GM19043 (cell line): ENCODE measurements at regions not wholly inside any gene's neighbourhood (a gene's known extent, or its start where the extent isn't known, plus 50 kb on each side); places are given as distances from the start of the nearest gene placed in this dataset.

ENCODE experiments used
- ATAC-seq: cut with Tn5 transposase; IDR thresholded peaks from one replicate; pipeline ENCODE4 v1.9.1; 2021; ENCODE audit warnings: low read depth; ENCODE audit not compliant: unreplicated experiment

- ATAC-seq, result no peak
Measured at GRCh38 chr2:60603533-60604190, 50.2 kb upstream of the BCL11A start.

- ATAC-seq, result no peak
Measured at GRCh38 chr2:60604486-60605064, 51.1 kb upstream of the BCL11A start.

- ATAC-seq, result no peak
Measured at GRCh38 chr2:60605866-60606265, 52.4 kb upstream of the BCL11A start.

GRCh38 chr2:60608679-60609078, 55.2 kb upstream of the BCL11A start:
- no peak for ATAC-seq

- ATAC-seq, result no peak
Measured at GRCh38 chr2:60612033-60612432, 58.6 kb upstream of the BCL11A start.

GRCh38 chr2:60614319-60614718, 60.9 kb upstream of the BCL11A start:
- ATAC-seq, result no peak

GRCh38 chr2:60621688-60622429, 68.4 kb upstream of the BCL11A start:
- ATAC-seq, result no peak

GRCh38 chr2:60623040-60623439, 69.6 kb upstream of the BCL11A start:
- no peak for ATAC-seq

- ATAC-seq, result no peak
Measured at GRCh38 chr2:60627412-60627811, 74.0 kb upstream of the BCL11A start.

- ATAC-seq, result no peak
Measured at GRCh38 chr2:60628026-60628425, 74.6 kb upstream of the BCL11A start.

GRCh38 chr2:60628615-60629304, 75.3 kb upstream of the BCL11A start:
- no peak for ATAC-seq

- no peak for ATAC-seq
Measured at GRCh38 chr2:60629305-60629662, 75.8 kb upstream of the BCL11A start.

- ATAC-seq, result no peak
Measured at GRCh38 chr2:60629801-60630385, 76.4 kb upstream of the BCL11A start.

- ATAC-seq, result no peak
Measured at GRCh38 chr2:60633615-60634014, 80.2 kb upstream of the BCL11A start.

GRCh38 chr2:60634438-60634837, 81.0 kb upstream of the BCL11A start:
- ATAC-seq, result no peak

GRCh38 chr2:60641811-60642788, 88.6 kb upstream of the BCL11A start:
- ATAC-seq, result peak; percentile 64

GRCh38 chr2:60643747-60644146, 90.3 kb upstream of the BCL11A start:
- ATAC-seq, result no peak

GRCh38 chr2:60644951-60645350, 91.5 kb upstream of the BCL11A start:
- ATAC-seq, result no peak

GRCh38 chr2:60648191-60648590, 94.7 kb upstream of the BCL11A start:
- ATAC-seq, result no peak

- ATAC-seq, result no peak
Measured at GRCh38 chr2:60649721-60650120, 96.3 kb upstream of the BCL11A start.
